Endodermal cell (in vitro differentiated cells): ENCODE measurements at regions not wholly inside any gene's neighbourhood (a gene's known extent, or its start where the extent isn't known, plus 50 kb on each side); places are given as distances from the start of the nearest gene placed in this dataset.

Experiments
- DNase-seq: peaks from one replicate; pipeline ENCODE4 v3.0.0-alpha.2; 2017
- H3K27ac ChIP-seq: 2 replicates; pipeline ENCODE4 v1.5.1; 2013; ENCODE audit warnings: mild to moderate bottlenecking, low read depth, low read length, moderate library complexity
- H3K27me3 ChIP-seq: 2 replicates; pipeline ENCODE4 v1.6.1; 2013; ENCODE audit warnings: mild to moderate bottlenecking, low read length, moderate library complexity; ENCODE audit not compliant: insufficient read depth, control insufficient read depth, poor library complexity, severe bottlenecking
- H3K36me3 ChIP-seq: 2 replicates; pipeline ENCODE4 v1.7.0; 2013; ENCODE audit warnings: mild to moderate bottlenecking, low read length, moderate library complexity; ENCODE audit not compliant: control insufficient read depth, insufficient read depth
- H3K4me1 ChIP-seq: one replicate; pipeline ENCODE4 v1.7.0; 2013; ENCODE audit warnings: low read length; ENCODE audit not compliant: control insufficient read depth, insufficient read depth
- H3K4me3 ChIP-seq: 2 replicates; pipeline ENCODE4 v1.5.1; 2013; ENCODE audit warnings: mild to moderate bottlenecking, low read length, moderate library complexity
- H3K9ac ChIP-seq: 2 replicates; pipeline ENCODE4 v1.6.1; 2013; ENCODE audit warnings: mild to moderate bottlenecking, low read length, moderate library complexity; ENCODE audit not compliant: poor library complexity, severe bottlenecking; ENCODE audit errors: extremely low read depth
- H3K9me3 ChIP-seq: 2 replicates; pipeline ENCODE4 v1.6.1; 2013; ENCODE audit warnings: mild to moderate bottlenecking, low read length, moderate library complexity; ENCODE audit not compliant: control insufficient read depth
- H3K27ac Mint-ChIP-seq: 2 replicates; pipeline ENCODE4 v1.8.0; 2020; ENCODE audit warnings: mixed read lengths
- H3K27me3 Mint-ChIP-seq: 2 replicates; pipeline ENCODE4 v1.8.0; 2021; ENCODE audit warnings: mild to moderate bottlenecking, mixed read lengths; ENCODE audit not compliant: insufficient read depth
- H3K36me3 Mint-ChIP-seq: 2 replicates; pipeline ENCODE4 v1.8.0; 2020; ENCODE audit warnings: low read depth, mixed read lengths
- H3K4me1 Mint-ChIP-seq: 2 replicates; pipeline ENCODE4 v1.8.0; 2020; ENCODE audit warnings: mixed read lengths
- H3K4me3 Mint-ChIP-seq: 2 replicates; pipeline ENCODE4 v1.8.0; 2020; ENCODE audit warnings: mild to moderate bottlenecking, moderate library complexity, mixed read lengths
- H3K9me3 Mint-ChIP-seq: 2 replicates; pipeline ENCODE4 v1.8.0; 2020; ENCODE audit warnings: mild to moderate bottlenecking, mixed read lengths
- CTCF ChIP-seq: fragments of 200-600 bp; sonication (generic); conservative IDR thresholded peaks from 2 replicates; pipeline ENCODE4 v1.5.0; 2021; ENCODE audit warnings: antibody characterized with exemption, mild to moderate bottlenecking
- WGBS, 2 experiments: methylation state at CpG; one replicate each; pipeline versions ENCODE4 v1.1.5 to v1.1.7; 2013; ENCODE audit warnings: missing lambda C conversion rate in 2 of 2, mixed read lengths in 1 of 2; ENCODE audit not compliant: insufficient coverage in 1 of 2, insufficient read length in 1 of 2; 5-methylcytosine and 5-hydroxymethylcytosine counted together

GRCh38 chr1:238111081-238111480 lies 220.4 kb upstream of the ZP4 start:
- Histone ChIP-seq H3K4me3 (no peak overlapping the region), H3K27me3 (no peaks in the 10 kb centered on the region), H3K9me3 (no peaks in the 10 kb centered on the region), H3K27ac (no peak overlapping the region), H3K9ac (no peak overlapping the region), H3K4me1 (peaks cover under 1% of the 10 kb centered on the region), H3K36me3 (no peaks in the 10 kb centered on the region)
- no peak for DNase-seq
- 95 to 100% methylated on average over 1 of the region's 1 CpG for WGBS, 2 experiments
- Mint-ChIP-seq H3K27ac (no peak overlapping the region), H3K4me3 (no peak overlapping the region), H3K9me3 (no peaks in the 10 kb centered on the region), H3K36me3 (no peaks in the 10 kb centered on the region), H3K27me3 (no peaks in the 10 kb centered on the region), H3K4me1 (peaks cover 20% of the 10 kb centered on the region)
- TF ChIP-seq CTCF = no peak

- Histone ChIP-seq H3K4me3 (no peak overlapping the region), H3K4me1 (no peaks in the 10 kb centered on the region), H3K36me3 (no peaks in the 10 kb centered on the region), H3K9ac (no peak overlapping the region), H3K27ac (no peak overlapping the region), H3K9me3 (no peaks in the 10 kb centered on the region), H3K27me3 (no peaks in the 10 kb centered on the region)
- H3K9me3 Mint-ChIP-seq = no peaks in the 10 kb centered on the region
- DNase-seq = no peak
- no peaks in the 10 kb centered on the region for H3K27me3 Mint-ChIP-seq
- 96% methylated on average over 2 of the region's 2 CpGs; no CpG with 5 or more reads in 1 of the 2 experiments for WGBS, 2 experiments
- no peaks in the 10 kb centered on the region for H3K36me3 Mint-ChIP-seq
- H3K4me3 Mint-ChIP-seq = no peak overlapping the region
- H3K27ac Mint-ChIP-seq = no peak overlapping the region
- TF ChIP-seq CTCF = no peak
- H3K4me1 Mint-ChIP-seq = peaks cover 8% of the 10 kb centered on the region
These were observed 217.7 kb upstream of the ZP4 start for GRCh38 chr1:238108417-238108816.

GRCh38 chr1:238107322-238107721 lies 216.6 kb upstream of the ZP4 start:
- Histone ChIP-seq H3K27ac (no peak overlapping the region), H3K4me3 (no peak overlapping the region), H3K27me3 (no peaks in the 10 kb centered on the region), H3K36me3 (no peaks in the 10 kb centered on the region), H3K9ac (no peak overlapping the region), H3K4me1 (no peaks in the 10 kb centered on the region), H3K9me3 (no peaks in the 10 kb centered on the region)
- no peak for DNase-seq
- Mint-ChIP-seq H3K4me1 (peaks cover 8% of the 10 kb centered on the region), H3K36me3 (no peaks in the 10 kb centered on the region), H3K4me3 (no peak overlapping the region), H3K27ac (no peak overlapping the region), H3K9me3 (no peaks in the 10 kb centered on the region), H3K27me3 (no peaks in the 10 kb centered on the region)
- WGBS, 2 experiments = 100% methylated on average over 1 of the region's 1 CpG; no CpG with 5 or more reads in 1 of the 2 experiments
- TF ChIP-seq CTCF = no peak
